OCI-M1 (cell line): ENCODE measurements at regions not wholly inside any gene's neighbourhood (a gene's known extent, or its start where the extent isn't known, plus 50 kb on each side); places are given as distances from the start of the nearest gene placed in this dataset.
"Not testable (repeated sequence)": the region's sequence is repeated elsewhere in the genome, so short reads cannot be mapped to it uniquely, and the experiment has no call there.

Experiments
- DNase-seq: peaks from one replicate; lab custom pipeline; 2025; lab: John Stamatoyannopoulos, UW

DNA sequence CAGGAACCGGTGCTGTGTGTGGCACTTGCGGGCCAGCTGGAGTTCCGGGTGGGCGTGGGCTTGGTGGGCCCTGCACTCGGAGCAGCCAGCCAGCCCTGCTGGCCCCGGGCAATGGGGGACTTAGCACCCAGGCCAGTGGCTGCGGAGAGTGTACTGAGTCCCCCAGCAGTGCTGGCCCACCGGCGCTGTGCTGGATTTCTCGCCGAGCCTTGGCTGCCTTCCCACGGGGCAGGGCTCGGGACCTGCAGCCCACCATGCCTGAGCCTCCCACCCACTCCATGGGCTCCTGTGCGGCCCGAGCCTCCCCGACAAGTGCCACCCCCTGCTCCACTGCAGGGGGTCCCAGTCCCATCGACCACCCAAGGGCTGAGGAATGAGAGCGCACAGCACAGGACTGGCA, 252.8 kb upstream of the INTU start:
- DNase-seq = not testable (repeated sequence)

DNA sequence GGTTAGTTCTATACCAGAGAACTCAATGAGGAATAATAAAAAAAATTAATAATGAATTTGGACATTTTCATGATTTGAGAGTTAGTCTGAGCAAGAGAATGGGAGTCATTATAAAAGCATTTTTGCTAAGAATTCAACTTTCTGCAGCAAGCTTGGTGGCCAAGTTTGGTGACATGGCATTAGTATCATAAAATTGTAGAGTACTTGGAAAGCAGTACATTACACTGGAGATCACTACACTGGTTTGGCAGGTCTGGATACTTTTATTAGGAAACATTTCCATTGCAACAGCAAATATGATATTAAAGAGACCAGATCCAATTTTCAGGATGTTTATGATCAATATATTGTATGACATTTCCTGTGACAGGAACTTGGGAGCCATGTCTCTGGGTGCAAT, 249.1 kb upstream of the INTU start:
- DNase-seq = no peak

DNA sequence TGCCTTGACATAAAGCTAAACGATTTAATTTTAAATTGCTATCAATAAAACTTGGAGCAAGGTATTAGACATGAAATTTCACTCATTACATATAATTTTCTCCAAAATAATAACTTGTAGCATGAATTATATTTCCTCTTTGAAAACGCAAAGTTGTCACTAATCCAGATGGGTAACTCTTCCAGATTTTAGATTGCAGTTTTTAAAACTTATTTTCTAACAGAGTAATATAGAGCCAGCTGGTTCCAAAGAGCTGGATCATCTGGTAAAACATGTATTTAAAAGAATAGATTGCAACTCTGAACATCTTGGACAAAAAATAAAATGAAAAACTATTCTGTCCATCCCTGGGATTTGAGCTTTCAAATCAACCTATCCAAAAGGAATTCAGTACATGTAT, 238.2 kb upstream of the INTU start:
- DNase-seq = no peak

DNA sequence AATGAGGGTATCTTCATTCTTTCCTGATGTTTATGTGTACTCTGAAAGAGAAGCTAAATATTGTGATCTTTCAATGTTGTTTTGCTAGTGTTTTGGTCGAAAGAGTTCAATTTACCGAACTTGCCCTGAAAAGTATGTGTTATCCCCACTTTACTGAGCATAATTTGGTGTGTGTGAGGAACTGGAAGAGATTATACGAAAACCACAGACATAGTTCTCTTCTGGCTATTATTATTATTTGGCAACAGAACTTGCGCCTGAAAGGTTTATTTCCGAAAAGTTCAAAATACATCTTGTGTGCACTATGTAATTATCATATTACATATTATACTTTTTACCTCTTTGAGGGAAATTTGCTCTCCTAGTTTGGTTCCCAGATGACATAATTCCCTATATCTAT, 232.5 kb upstream of the INTU start:
- DNase-seq = no peak

DNA sequence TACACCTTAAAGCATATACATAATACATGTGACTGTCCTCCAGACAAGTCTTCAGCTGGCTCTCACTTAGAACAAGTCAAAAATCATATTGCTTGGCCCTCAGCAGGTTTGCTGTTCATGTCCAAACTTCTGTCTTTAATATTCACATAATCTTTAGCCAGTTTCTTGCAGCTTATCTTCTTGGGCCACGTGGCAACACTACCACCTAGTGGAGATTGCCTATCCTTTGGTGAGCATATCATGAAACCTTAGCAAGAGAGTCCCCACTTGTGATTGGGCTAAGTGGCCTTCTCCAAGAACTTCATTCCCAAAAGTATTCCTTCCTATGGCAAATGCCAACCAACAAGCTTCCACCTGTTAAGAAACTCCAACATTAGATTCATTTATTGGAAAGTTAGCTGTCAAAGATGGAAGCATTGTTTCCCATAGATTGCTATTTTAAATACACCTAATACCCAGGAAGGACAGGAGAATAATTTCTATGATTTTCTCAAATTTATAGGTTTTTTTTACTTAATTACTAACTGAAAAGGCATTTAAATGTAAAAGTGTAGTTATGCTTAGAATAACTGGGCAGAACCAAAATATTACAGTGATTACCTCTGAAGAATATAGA, 231.9 kb upstream of the INTU start:
- DNase-seq = peak; percentile 88

DNA sequence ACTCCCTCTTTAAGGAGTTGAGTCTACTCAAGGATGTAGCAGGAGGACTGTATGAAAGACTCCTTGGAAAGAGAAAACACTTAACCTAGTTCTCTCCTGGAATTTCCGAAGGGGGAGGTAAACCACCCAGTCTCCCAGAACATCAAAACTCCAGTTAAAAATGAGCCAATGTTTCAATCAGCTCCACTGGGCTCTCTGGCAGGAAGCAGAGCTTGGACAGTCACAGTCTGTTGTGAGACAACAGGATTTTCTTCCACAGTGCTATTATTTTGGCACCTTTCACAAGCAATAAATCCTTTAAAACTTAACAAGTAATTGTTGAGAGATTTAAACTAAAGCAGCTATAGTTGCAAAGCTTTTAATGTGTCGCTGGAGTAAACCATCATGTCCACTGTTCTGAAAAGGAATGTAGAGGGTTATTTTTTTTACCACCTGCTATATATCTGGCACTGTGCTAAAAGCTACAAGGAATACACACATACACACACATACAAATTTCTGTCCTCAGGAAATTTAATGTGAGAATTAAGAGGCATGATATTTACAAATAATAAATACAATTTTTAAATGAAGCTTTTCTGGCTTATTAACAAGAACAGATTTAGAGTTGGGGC, 229.2 kb upstream of the INTU start:
- DNase-seq = no peak

DNA sequence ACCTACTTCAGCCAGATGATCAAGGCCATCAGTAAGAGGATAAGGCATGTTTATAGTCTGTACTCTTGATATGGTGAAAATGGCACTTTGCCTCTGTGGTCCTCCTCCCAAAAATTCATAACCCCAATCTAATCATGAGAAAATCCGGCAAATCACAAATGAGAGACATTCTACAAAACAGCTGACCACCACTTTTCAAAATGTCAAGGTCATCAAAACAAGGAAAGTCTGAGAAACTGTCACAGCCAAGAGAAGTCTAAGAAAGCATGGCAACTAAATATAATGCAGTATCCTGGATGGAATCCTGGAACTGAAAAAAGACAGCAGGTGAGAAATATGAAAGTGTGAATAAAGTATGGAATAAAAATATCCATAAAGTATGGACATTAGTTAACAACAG, 226.6 kb upstream of the INTU start:
- no peak for DNase-seq

DNA sequence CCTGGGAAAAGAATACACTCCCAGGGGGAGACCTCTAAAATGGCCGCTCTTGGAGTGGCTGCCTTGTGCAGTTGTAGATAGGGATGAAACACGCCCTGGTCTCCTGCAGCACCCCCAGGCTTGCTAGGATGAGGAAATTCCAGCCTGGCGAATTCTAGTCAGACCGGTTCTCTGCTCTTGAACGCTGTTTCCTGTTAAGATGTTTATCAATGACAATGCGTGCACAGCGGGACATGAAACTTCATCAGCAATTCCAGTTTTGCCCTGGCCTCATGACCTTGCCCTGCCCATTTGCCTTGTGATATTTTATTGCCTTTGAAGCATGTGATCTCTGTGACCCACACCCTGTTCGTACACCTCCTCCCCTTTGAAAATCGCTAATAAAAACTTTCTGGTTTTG, 225.2 kb upstream of the INTU start:
- DNase-seq = not testable (repeated sequence)

DNA sequence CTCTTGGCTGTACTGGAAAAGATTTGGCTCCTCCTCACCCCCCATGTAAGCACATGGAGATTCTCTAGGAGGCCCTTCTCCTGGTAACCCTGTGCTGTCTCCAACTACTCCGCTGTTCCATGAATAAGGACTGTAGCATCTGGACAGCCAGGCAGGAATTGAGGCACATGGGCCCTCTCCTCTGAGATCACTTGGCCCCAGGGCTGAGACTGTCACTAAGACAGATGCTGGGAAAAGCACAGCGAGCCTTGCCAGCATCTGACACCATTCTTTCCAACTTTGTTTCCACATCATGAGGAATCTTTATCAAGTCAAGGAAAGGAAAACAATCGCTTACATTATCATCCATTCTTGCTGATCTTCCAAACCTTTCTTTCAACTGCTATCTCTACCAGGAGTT, 222.6 kb upstream of the INTU start:
- no peak for DNase-seq

DNA sequence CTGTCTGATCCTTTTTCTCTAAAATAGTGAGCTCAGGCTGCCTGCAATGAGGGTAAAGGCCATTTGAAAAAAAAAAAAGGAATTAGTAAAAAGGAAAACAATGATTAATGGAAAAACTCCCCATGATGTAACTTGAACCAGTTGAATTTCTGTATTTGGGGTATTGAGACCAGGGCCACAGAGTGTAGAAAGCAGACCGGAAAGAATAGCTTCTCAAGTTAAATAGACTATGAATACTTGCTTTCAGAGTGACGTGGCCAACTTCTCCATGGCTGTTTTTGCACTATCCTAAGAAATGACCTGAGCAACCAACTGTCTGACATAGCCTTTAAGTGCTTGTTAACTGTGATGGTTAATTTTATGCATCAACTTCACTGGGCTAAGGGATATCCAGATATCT, 222.1 kb upstream of the INTU start:
- no peak for DNase-seq

DNA sequence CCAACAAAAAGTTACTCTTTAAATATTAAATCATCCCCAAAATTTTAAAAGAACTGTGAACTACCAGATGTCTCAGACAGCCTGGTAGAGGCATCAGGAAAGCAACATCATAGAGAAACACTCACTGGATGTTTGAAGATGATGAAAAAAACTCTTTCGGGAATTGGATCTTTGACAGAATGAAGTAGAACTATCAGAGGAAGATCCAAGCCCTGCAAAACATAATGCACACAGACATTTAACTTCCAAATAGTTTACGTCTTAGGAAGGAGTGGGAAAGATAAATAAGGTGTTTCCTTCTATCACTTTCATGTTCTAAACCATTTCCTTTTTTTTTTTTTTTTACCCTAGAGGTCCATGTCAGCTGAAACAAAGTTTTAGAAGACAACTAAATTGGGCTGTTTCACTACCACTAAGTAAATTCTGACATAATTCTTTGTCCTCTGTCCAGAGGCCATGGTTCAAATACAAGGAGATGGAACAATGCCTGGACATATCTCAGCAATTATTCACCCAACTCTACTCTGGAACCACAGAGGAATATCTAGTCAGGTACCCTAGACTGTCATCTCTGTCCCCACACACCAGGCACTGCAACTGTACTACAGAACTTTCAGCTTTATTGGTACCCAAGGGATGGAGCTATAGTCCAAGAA, 217.7 kb upstream of the INTU start:
- DNase-seq = no peak

DNA sequence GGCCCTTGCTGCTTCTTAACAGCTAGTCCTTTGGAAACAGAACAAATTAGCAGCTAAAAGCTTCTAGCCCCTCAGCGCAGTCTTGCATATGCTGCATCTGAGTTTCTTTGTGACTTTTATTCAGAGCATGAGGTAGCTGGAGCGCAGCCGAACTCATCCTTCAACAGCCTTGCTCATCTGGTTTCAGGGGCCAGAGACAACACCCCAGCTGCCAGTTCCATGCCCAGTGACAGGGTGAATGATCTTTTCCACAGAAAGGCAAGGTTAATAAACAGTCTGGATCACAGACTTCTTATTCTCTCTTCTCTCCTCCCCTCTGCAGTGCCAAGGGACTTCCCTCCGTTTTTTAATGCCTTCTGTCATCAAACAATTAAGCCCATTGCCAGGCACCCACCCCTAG, 216.6 kb upstream of the INTU start:
- no peak for DNase-seq

DNA sequence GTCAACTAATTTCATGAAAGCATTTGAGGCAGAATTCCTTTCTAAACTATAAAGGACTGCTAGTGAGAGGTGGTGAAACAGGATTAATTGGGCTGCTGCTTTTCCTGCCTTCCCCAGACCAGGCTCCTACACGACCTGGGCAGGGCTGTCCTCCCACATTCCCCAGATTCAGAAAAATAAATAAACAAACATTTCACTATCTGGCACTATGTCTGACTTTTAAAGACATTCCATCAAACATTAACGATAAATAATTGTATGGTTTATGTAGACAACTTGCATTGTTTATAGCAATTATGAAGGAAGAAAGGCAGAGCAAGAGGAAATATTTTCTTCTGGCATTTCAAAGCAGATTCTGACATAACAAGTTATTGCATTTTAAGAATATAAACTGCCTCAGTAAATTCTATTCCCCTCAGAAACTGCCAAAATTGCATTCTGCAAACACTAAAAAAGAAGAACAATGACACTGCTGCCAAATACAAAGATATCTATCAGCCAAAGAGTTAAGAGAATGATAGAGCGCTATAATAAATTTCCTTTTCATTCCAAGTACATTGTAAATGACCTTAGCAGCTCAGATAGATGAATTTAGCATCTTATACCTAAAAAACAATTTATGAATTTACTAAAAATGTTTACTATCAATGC, 214.7 kb upstream of the INTU start:
- DNase-seq = no peak

DNA sequence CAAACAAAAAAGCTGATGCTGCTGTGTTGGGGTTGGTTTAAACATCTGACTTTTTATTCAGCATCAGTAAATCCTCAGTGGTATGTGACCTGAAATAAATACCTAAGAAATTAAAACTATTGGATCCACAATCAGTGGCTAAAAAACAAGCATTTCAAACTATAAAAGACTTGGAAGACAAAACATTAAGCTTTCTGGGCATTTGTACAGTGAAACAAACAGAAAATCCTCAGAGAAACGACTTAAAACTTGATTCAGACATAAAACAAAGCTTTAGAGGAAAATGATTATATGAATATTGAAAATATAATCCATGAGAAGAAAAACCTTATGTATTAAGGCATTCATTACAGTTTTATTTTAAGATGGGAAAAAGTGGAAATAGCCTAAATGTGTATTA, 213.3 kb upstream of the INTU start:
- DNase-seq = no peak

DNA sequence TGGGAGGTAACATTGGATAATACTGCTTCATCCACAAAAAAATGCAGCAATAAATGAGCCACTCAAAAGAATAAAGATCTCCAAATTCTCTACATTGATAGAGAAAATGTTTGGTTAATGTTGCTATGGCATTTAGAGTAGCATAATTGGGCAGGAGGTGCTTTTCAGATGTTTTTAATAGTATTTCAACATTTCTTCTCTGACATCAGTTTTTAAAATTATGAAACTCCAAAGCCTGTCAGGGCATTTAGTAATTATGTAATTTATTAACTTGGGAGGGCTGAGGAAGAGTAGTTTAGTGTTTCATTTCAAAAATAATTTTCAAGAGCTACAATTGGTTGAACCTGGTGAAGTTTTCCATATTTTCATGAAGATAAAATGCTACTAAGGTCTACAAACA, 211.3 kb upstream of the INTU start:
- DNase-seq = no peak

DNA sequence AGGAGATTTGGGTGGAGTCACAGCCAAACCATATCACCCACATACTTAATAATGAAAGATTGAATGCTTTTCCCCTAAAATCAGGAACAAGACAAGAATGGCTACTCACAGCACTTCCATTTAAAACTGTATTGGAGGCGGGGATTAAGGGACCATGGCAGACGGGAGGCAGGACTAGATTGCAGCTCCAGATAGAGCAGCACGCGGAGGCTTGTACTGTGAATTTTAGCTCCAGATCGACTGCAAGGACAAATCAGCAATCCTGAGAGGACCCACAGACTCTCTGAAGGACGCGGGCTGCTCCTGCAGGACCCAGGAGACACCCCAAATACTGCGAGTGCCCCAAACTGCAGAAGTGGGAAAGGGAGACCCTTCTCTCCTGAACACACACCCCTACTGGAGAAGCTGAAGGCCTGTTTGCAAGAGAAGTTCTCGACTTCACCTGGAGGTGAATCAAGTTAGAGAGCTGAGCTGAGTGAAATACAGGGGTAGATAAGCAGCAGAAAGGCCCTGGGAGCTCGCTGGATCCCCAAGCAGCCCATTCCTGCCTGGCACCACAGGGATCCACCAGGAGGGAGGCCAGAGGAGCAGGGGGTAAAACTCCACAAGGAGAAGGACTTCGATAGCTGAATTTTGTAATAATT, 207.4 kb upstream of the INTU start:
- DNase-seq = no peak

DNA sequence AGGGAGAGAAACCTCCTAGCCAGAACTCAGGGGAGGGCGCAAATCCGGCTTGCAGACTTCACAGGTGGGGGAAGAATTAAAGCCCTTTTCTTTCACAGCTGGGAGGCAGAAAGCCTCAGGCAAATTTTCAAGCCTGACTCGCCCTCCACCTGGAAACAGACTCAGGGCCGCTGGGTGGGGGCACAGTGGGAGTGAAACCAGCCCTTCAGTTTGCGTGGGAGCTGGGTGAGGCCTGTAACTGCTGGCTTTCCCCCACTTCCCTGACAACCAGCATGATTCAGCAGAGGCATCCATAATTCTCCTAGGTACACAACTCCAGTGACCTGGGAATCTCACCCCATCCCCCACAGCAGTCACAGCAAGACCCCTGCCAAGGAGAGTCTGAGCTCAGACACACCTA, 206.9 kb upstream of the INTU start:
- DNase-seq = no peak

DNA sequence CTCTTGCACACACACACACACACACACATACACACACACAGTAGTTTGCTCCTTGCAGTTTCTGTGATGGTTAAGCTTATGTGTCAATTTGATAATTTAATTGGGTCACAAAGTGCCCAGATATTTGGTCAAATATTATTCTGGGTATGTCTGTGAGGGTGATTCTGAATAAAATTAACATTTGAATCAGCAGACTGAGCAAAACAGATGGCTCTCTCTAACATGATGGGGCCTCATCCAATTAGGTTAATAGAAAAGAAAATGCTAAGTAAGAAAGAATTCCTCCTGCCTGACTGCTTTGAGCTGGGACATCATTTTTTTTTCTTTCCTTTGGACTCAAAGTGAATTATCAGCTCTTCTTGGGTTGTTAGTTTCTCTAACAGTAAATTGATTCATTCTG, 191.2 kb upstream of the INTU start:
- DNase-seq = no peak

DNA sequence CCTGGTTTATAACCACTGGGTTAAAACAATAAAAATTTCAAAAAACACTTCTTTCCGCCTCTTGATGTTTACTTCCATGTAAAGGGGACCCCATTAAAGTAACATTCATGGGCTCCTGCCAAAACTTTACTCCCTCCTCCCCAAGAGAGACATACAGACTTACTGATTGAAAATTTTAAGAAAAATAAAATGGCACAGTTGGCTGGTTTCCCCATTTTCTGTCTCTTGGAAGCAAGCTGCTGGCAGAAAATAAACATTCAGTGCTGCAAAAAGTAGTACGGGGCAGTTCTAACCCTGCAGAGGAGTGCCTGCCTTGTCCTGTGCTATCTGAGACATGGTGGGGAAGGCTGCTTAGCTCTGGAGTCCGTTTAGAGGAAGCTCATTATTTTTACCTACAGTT, 187.3 kb upstream of the INTU start:
- DNase-seq = no peak

DNA sequence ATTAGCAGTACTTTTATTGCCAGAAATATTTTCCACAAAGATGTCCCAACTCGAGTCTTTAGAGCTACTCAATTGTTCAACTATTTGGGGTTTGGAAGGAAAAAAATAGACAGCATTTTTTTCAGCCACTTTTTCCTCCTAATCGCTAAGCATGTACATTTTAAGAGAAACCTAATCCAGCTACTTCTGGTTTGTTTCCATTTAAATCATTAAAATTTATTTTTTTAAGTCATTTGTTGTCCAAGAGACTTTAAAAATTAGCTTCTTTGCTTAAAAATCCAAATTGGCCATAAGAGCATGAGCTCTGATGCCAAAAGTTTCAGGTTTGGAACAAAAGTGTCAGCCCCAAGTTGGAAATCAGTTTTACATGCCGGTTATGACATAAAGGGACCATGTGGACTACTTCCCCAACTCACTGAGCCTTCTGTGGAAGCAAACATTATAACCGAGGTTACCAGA, 186.3 kb upstream of the INTU start:
- no peak for DNase-seq

DNA sequence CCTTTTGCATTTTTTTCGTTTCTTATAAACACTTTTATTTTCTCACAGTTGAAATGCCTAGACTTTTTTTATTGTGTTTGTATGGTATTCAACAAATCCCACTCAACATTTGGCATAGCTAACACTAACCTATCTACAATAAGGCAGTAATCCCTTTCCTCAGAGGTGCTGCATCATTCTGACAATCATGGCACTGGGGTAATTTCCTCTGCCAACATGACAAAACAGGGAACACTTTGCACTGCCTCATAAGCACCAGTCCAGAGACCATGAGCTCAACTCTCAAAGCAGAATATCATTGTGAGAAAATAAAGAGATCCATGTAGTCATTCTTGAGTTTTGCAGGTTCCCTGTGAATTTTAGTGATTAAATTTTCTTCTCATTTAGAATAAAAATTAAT, 183.8 kb upstream of the INTU start:
- DNase-seq = no peak

DNA sequence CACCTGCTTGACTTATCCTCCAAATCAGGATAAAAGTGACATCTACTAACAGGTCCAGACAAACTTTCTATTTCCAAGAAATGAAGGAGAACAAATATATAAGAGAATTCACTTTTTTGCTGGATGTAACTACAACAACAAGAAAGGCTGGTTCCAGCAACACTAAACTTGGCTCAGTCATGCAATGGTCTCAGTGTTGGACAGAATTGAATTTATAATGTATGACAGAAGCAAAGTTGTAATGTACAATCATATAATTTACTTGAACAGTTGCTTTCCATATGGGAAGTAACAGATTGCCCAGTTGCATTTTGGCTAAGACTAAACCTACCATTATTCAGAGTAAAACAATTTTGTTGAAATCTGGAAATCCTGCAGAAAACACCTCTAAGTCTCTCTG, 183.3 kb upstream of the INTU start:
- no peak for DNase-seq

DNA sequence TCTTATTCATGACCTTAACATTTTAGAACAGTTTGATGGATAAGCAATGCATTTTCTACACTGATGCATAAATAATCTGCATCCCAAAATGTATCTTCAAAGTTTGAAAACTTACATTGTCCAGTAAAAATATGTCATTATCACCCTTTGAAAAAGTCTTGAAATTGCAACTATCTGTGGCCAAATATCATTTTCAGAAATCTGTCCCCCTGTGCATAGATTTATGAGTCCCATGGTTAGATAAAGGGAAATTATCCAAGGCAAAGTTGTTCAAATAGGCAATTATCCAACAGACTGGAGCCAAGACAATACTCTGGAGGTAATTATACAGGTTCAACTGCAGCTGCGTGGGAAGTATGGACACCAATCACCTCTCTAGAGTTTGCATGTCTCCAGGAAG, 182.5 kb upstream of the INTU start:
- no peak for DNase-seq
